ENCODE measurements at regions not wholly inside any gene's neighbourhood (a gene's known extent, or its start where the extent isn't known, plus 50 kb on each side); places are given as distances from the start of the nearest gene placed in this dataset.

- TF ChIP-seq EZH2 (IDR thresholded peaks at IDR 0.05; ENCODE audit: low read length, missing control alignments) = no peak
- TF ChIP-seq CTCF (conservative IDR thresholded peaks at IDR 0.05 in 1 of 2, IDR thresholded peaks at IDR 0.05 in 1 of 2; ENCODE audit: low read depth in 1 of 2, low read length in 2 of 2) = no peak
Observed at GRCh38 chr2:83703598-83703997, 755.5 kb downstream of the SUCLG1 start.

Measured in fibroblast of lung (primary cell).